Kidney (tissue), 13 donors: ENCODE measurements at regions not wholly inside any gene's neighbourhood (a gene's known extent, or its start where the extent isn't known, plus 50 kb on each side); places are given as distances from the start of the nearest gene placed in this dataset.
"Not testable (repeated sequence)": the region's sequence is repeated elsewhere in the genome, so short reads cannot be mapped to it uniquely, and the experiment has no call there.

Source experiments
- DNase-seq, 5 donors: peaks; one replicate each; pipeline ENCODE4 v3.0.0-alpha.2; 2013 to 2020
- FAIRE-seq: peaks from 2 replicates; lab custom pipeline; 2012; peaks lifted over from hg19 to GRCh38; lab: Jason Lieb, UNC
- H3K27ac ChIP-seq, 2 donors: one replicate each; pipeline ENCODE4 v1.7.0; 2013; ENCODE audit warnings: low read depth in 2 of 2, low read length in 2 of 2, inconsistent platforms in 1 of 2
- H3K27me3 ChIP-seq: one replicate; pipeline ENCODE4 v1.7.1; 2013; ENCODE audit warnings: low read length, inconsistent platforms; ENCODE audit not compliant: control insufficient read depth, insufficient read depth
- H3K36me3 ChIP-seq, 3 donors: one replicate each; pipeline versions ENCODE4 v1.7.0 to v1.7.1; 2013; ENCODE audit warnings: low read length in 3 of 3, control low read depth in 1 of 3, inconsistent platforms in 1 of 3; ENCODE audit not compliant: insufficient read depth in 3 of 3, control insufficient read depth in 2 of 3
- H3K4me1 ChIP-seq, 3 donors: one replicate each; pipeline versions ENCODE4 v1.7.0 to v1.7.1; 2013; ENCODE audit warnings: low read length in 3 of 3, inconsistent platforms in 1 of 3, low read depth in 1 of 3; ENCODE audit not compliant: control insufficient read depth in 2 of 3, insufficient read depth in 2 of 3
- H3K4me3 ChIP-seq, 3 donors: one replicate each; pipeline versions ENCODE4 v1.7.0 to v1.8.1; 2013; ENCODE audit warnings: low read length in 3 of 3, control low read depth in 1 of 3, inconsistent platforms in 1 of 3
- H3K9ac ChIP-seq, 3 donors: one replicate each; pipeline versions ENCODE4 v1.7.0 to v1.7.1; 2013; ENCODE audit warnings: low read length in 3 of 3, control low read depth in 1 of 3, inconsistent platforms in 1 of 3
- H3K9me3 ChIP-seq, 3 donors: one replicate each; pipeline versions ENCODE4 v1.7.0 to v1.7.1; 2013; ENCODE audit warnings: low read length in 3 of 3, control low read depth in 1 of 3, inconsistent platforms in 1 of 3; ENCODE audit not compliant: control insufficient read depth in 2 of 3, insufficient read depth in 1 of 3
- CTCF ChIP-seq: IDR thresholded peaks from 3 replicates; pipeline ENCODE4 v1.5.1; 2012; ENCODE audit warnings: mild to moderate bottlenecking, moderate library complexity, borderline replicate concordance; ENCODE audit not compliant: insufficient read depth; ENCODE audit errors: extremely low read depth
- intact Hi-C: fragments of 100-400 bp; cut with DNase I; formaldehyde crosslinking; loops from one replicate; pipeline ENCODE4 v1.11.1; 2022
- donor health status: control.
- donor health status: control.
- donor health status: control.
- donor health status: control.
- donor health status: control.
- donor health status: DM: yes; HTN: yes; CAD: no.
- donor health status: Normal renal cell carcinoma (clear cell type).

DNA sequence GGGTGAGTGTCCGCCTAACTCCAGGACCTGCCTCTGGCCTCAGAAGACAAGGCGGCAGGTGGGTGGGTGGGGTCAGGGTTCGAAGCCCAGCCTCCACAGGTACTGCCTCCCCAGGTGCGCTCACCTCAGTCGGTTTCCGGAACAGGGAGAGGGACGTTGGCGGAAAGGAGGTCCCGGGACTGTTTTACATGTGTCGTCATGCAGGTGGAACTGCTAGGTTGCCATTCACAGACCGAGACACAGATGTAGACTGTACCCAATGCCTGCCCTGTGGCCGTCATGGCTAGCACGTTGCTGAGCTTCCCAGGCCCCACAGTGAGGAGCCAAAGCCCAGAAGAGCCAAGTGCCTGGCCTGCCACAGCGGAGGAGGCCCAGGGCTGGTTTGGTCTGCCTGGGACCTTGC, 284.0 kb upstream of the HS6ST1 start:
- Histone ChIP-seq H3K9ac (no peak overlapping the region), H3K4me3 (no peak overlapping the region), H3K27me3 (no peaks in the 10 kb centered on the region), H3K9me3 (peaks cover 0 to 3% (median 0%) of the 10 kb centered on the region in 3 donors), H3K27ac (no peak overlapping the region), H3K36me3 (no peaks in the 10 kb centered on the region), H3K4me1 (peaks cover 0 to 4% (median 2%) of the 10 kb centered on the region in 3 donors)
- FAIRE-seq (no peak), DNase-seq (peak in 2 of 5 donors; percentile 31 to 55)
- TF ChIP-seq CTCF = no peak
- intact Hi-C loops = no loop called here

DNA sequence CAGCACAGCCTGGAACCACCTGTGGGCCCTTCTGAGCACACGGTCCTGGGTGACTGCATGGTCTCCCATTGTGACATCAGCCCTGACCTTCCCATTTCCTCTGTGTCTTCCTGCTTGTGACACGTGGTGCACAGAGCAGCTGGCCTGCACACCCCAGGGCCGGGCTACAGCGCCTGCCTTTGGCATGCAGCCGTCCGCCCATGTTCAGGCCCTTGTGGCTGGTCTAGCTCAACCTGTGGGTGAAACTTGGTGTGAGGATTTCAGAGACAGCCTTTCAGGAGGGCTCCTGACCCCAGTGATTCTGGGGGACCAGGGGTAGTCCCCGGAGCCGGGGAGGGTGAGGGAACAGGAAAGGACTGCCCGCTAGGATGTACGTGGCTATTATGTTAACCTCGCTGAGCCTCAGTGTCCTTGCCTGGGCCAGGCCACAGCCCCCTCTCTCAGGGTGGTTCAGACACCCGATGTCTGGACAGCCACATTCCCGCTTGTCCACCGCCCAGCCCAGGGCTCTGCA, 284.8 kb upstream of the HS6ST1 start:
- Histone ChIP-seq H3K27ac (no peak overlapping the region), H3K9me3 (no peaks in the 10 kb centered on the region), H3K4me1 (peaks cover 0 to 7% (median 2%) of the 10 kb centered on the region in 3 donors), H3K36me3 (no peaks in the 10 kb centered on the region), H3K4me3 (no peak overlapping the region), H3K27me3 (no peaks in the 10 kb centered on the region), H3K9ac (no peak overlapping the region)
- no peak for TF ChIP-seq CTCF
- FAIRE-seq (no peak), DNase-seq (peak in 2 of 5 donors; percentile 22 to 52)
- intact Hi-C loops = no loop called here

GRCh38 chr2:128604045-128604444, 285.4 kb upstream of the HS6ST1 start:
- FAIRE-seq (no peak), DNase-seq (peak in 2 of 5 donors; percentile 29 to 69)
- no peaks in the 10 kb centered on the region for H3K9me3 ChIP-seq
- H3K4me1 ChIP-seq = peaks cover 0 to 7% (median 2%) of the 10 kb centered on the region in 3 donors
- H3K4me3 ChIP-seq = no peak overlapping the region
- no peaks in the 10 kb centered on the region for H3K36me3 ChIP-seq
- TF ChIP-seq CTCF = no peak
- no peaks in the 10 kb centered on the region for H3K27me3 ChIP-seq
- intact Hi-C loops = no loop called here
- no peak overlapping the region for H3K27ac ChIP-seq
- no peak overlapping the region for H3K9ac ChIP-seq

DNA sequence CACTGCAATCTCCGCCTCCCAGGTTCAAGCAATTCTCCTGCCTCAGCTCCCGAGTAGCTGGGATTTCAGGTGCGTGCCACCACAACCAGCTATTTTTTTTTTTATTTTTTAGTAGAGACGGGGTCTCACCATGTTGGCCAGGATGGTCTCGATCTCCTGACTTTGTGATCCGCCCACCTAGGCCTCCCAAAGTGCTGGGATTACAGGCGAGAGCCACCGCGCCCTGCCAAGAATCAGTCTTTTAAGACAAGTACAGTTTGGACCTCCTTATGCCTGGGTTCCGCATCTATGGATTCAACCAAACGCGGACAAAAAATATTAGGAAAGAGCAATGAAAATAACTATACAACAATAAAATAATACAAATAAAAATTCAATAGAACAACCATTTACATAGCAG, 285.9 kb upstream of the HS6ST1 start:
- H3K4me1 ChIP-seq, H3K36me3 ChIP-seq, intact Hi-C loops, H3K4me3 ChIP-seq, H3K27ac ChIP-seq, FAIRE-seq, H3K27me3 ChIP-seq, H3K9me3 ChIP-seq, H3K9ac ChIP-seq: not testable (repeated sequence)
- DNase-seq = peak in 1 of 5 donors; percentile 18
